ENCODE measurements at regions not wholly inside any gene's neighbourhood (a gene's known extent, or its start where the extent isn't known, plus 50 kb on each side); places are given as distances from the start of the nearest gene placed in this dataset.
"Not testable (repeated sequence)": the region's sequence is repeated elsewhere in the genome, so short reads cannot be mapped to it uniquely, and the experiment has no call there.

GRCh38 chr7:10507032-10507431, 466.6 kb upstream of the PHF14 start:
- Histone ChIP-seq H3K27me3 (no peaks in the 10 kb centered on the region), H3K4me1 (no peaks in the 10 kb centered on the region), H3K9me3 (no peaks in the 10 kb centered on the region), H3K4me3 (no peak overlapping the region), H3K27ac (no peak overlapping the region), H3K36me3 (ENCODE audit: low read depth, missing control alignments) (no peaks in the 10 kb centered on the region)
- 91 to 93% methylated on average over 2 of the region's 2 CpGs for whole genome bisulfite sequencing, 2 donors
- TF ChIP-seq, protein P1, sequence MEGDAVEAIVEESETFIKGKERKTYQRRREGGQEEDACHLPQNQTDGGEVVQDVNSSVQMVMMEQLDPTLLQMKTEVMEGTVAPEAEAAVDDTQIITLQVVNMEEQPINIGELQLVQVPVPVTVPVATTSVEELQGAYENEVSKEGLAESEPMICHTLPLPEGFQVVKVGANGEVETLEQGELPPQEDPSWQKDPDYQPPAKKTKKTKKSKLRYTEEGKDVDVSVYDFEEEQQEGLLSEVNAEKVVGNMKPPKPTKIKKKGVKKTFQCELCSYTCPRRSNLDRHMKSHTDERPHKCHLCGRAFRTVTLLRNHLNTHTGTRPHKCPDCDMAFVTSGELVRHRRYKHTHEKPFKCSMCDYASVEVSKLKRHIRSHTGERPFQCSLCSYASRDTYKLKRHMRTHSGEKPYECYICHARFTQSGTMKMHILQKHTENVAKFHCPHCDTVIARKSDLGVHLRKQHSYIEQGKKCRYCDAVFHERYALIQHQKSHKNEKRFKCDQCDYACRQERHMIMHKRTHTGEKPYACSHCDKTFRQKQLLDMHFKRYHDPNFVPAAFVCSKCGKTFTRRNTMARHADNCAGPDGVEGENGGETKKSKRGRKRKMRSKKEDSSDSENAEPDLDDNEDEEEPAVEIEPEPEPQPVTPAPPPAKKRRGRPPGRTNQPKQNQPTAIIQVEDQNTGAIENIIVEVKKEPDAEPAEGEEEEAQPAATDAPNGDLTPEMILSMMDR (IDR thresholded peaks at IDR 0.05) = no peak
- TF ChIP-seq POLR2A (IDR thresholded peaks at IDR 0.05) = no peak
- intact Hi-C loops (cut with DNase I; ENCODE audit: low total_unique reads) = no loop called here
- DNase-seq = no peak

- DNase-seq = no peak
- no peaks in the 10 kb centered on the region for H3K4me1 ChIP-seq
- no peaks in the 10 kb centered on the region for H3K27me3 ChIP-seq
- H3K9me3 ChIP-seq = no peaks in the 10 kb centered on the region
- no peak overlapping the region for H3K27ac ChIP-seq
- no peak for TF ChIP-seq POLR2A (IDR thresholded peaks at IDR 0.05)
- TF ChIP-seq, protein P1 (IDR thresholded peaks at IDR 0.05) = no peak
- no peaks in the 10 kb centered on the region for H3K36me3 ChIP-seq (ENCODE audit: low read depth, missing control alignments)
- WGBS, 2 donors = 70 to 71% methylated on average over 2 of the region's 2 CpGs
- intact Hi-C loops (cut with DNase I; ENCODE audit: low total_unique reads) = no loop called here
- no peak overlapping the region for H3K4me3 ChIP-seq
These were observed 452.4 kb upstream of the PHF14 start for GRCh38 chr7:10521306-10521705.

- 77 to 97% methylated on average over 4 to 13 of the region's 13 CpGs for WGBS, 2 donors
- H3K36me3 ChIP-seq (ENCODE audit: low read depth, missing control alignments); H3K9me3 ChIP-seq; intact Hi-C loops (cut with DNase I; ENCODE audit: low total_unique reads); H3K4me3 ChIP-seq; H3K27me3 ChIP-seq; H3K4me1 ChIP-seq; DNase-seq; H3K27ac ChIP-seq: not testable (repeated sequence)
These were observed 440.2 kb upstream of the PHF14 start for GRCh38 chr7:10533429-10533828.

- intact Hi-C loops (cut with DNase I; ENCODE audit: low total_unique reads) = no loop called here
- no peaks in the 10 kb centered on the region for H3K4me1 ChIP-seq
- H3K36me3 ChIP-seq (ENCODE audit: low read depth, missing control alignments) = no peaks in the 10 kb centered on the region
- DNase-seq = no peak
- TF ChIP-seq, protein P1 (IDR thresholded peaks at IDR 0.05) = no peak
- TF ChIP-seq POLR2A (IDR thresholded peaks at IDR 0.05) = no peak
- no peaks in the 10 kb centered on the region for H3K9me3 ChIP-seq
- no peak overlapping the region for H3K4me3 ChIP-seq
- no peak overlapping the region for H3K27ac ChIP-seq
- no peaks in the 10 kb centered on the region for H3K27me3 ChIP-seq
- 36 to 37% methylated on average over 2 of the region's 2 CpGs for WGBS, 2 donors
These were observed 437.1 kb upstream of the PHF14 start for GRCh38 chr7:10536561-10536960.

- Histone ChIP-seq H3K4me3 (no peak overlapping the region), H3K27me3 (no peaks in the 10 kb centered on the region), H3K9me3 (no peaks in the 10 kb centered on the region), H3K27ac (no peak overlapping the region), H3K4me1 (no peaks in the 10 kb centered on the region), H3K36me3 (ENCODE audit: low read depth, missing control alignments) (no peaks in the 10 kb centered on the region)
- TF ChIP-seq POLR2A (IDR thresholded peaks at IDR 0.05) = no peak
- TF ChIP-seq, protein P1 (IDR thresholded peaks at IDR 0.05) = no peak
- no peak for DNase-seq
- 75 to 81% methylated on average over 3 of the region's 3 CpGs for WGBS, 2 donors
- intact Hi-C loops (cut with DNase I; ENCODE audit: low total_unique reads) = no loop called here
These were observed 435.9 kb upstream of the PHF14 start for GRCh38 chr7:10537764-10538163.

Data from testis (tissue), 2 donors.